HT1080 (cell line): ENCODE measurements at regions not wholly inside any gene's neighbourhood (a gene's known extent, or its start where the extent isn't known, plus 50 kb on each side); places are given as distances from the start of the nearest gene placed in this dataset.
"Not testable (repeated sequence)": the region's sequence is repeated elsewhere in the genome, so short reads cannot be mapped to it uniquely, and the experiment has no call there.

Experiments used
- DNase-seq: peaks from one replicate; pipeline ENCODE4 v3.0.0-alpha.2; 2015; ENCODE audit warnings: low read depth

GRCh38 chr10:33483124-33483815, 148.8 kb upstream of the NRP1 start:
- no peak for DNase-seq

- DNase-seq, result no peak
Observed at GRCh38 chr10:33482486-33482885, 148.0 kb upstream of the NRP1 start.

- no peak for DNase-seq
Observed at GRCh38 chr10:33481184-33481583, 146.7 kb upstream of the NRP1 start.

- not testable (repeated sequence) for DNase-seq
Observed at GRCh38 chr10:33480417-33480816, 145.9 kb upstream of the NRP1 start.

GRCh38 chr10:33478675-33479125, 144.2 kb upstream of the NRP1 start:
- DNase-seq, result no peak

- no peak for DNase-seq
Observed at GRCh38 chr10:33478089-33478674, 143.7 kb upstream of the NRP1 start.

GRCh38 chr10:33477291-33478088, 143.0 kb upstream of the NRP1 start:
- no peak for DNase-seq

- no peak for DNase-seq
Observed at GRCh38 chr10:33476757-33477273, 142.3 kb upstream of the NRP1 start.

- no peak for DNase-seq
Observed at GRCh38 chr10:33473688-33474087, 139.2 kb upstream of the NRP1 start.

- not testable (repeated sequence) for DNase-seq
Observed at GRCh38 chr10:33468006-33468405, 133.5 kb upstream of the NRP1 start.

- no peak for DNase-seq
Observed at GRCh38 chr10:33465747-33466146, 131.3 kb upstream of the NRP1 start.

- no peak for DNase-seq
Observed at GRCh38 chr10:33463011-33463410, 128.5 kb upstream of the NRP1 start.

- no peak for DNase-seq
Observed at GRCh38 chr10:33461295-33461640, 126.8 kb upstream of the NRP1 start.

GRCh38 chr10:33460505-33461294, 126.2 kb upstream of the NRP1 start:
- peak; percentile 23 for DNase-seq

- peak; percentile 40 for DNase-seq
Observed at GRCh38 chr10:33459602-33460001, 125.1 kb upstream of the NRP1 start.

GRCh38 chr10:33455029-33455428, 120.6 kb upstream of the NRP1 start:
- no peak for DNase-seq

GRCh38 chr10:33454554-33454953, 120.1 kb upstream of the NRP1 start:
- no peak for DNase-seq

- no peak for DNase-seq
Observed at GRCh38 chr10:33453081-33454025, 118.9 kb upstream of the NRP1 start.

- DNase-seq, result no peak
Observed at GRCh38 chr10:33448421-33449140, 114.1 kb upstream of the NRP1 start.

GRCh38 chr10:33441561-33441960, 107.1 kb upstream of the NRP1 start:
- DNase-seq, result peak; percentile 49
